ENCODE measurements at regions not wholly inside any gene's neighbourhood (a gene's known extent, or its start where the extent isn't known, plus 50 kb on each side); places are given as distances from the start of the nearest gene placed in this dataset.
A peak's percentile ranks its signal among the peaks of the same experiment; 100 is the strongest.

GRCh38 chr2:217494557-217494956 is 508.2 kb downstream of the TNS1 start:
- Histone ChIP-seq H3K36me3 (ENCODE audit: insufficient read depth, low read length, poor library complexity, severe bottlenecking) (no peaks in the 10 kb centered on the region), H3K4me3 (ENCODE audit: low read depth, low read length, poor library complexity, severe bottlenecking) (no peak overlapping the region), H3K27ac (ENCODE audit: low read depth, low read length, poor library complexity, severe bottlenecking) (no peak overlapping the region), H3K4me1 (ENCODE audit: insufficient read depth, low read length, poor library complexity, severe bottlenecking) (no peaks in the 10 kb centered on the region), H3K27me3 (replicated peaks; ENCODE audit: insufficient read depth, low read depth, low read length, poor library complexity) (no peaks in the 10 kb centered on the region), H3K9me3 (ENCODE audit: low read depth, low read length, poor library complexity, severe bottlenecking) (no peaks in the 10 kb centered on the region)
- TF ChIP-seq, protein P1, sequence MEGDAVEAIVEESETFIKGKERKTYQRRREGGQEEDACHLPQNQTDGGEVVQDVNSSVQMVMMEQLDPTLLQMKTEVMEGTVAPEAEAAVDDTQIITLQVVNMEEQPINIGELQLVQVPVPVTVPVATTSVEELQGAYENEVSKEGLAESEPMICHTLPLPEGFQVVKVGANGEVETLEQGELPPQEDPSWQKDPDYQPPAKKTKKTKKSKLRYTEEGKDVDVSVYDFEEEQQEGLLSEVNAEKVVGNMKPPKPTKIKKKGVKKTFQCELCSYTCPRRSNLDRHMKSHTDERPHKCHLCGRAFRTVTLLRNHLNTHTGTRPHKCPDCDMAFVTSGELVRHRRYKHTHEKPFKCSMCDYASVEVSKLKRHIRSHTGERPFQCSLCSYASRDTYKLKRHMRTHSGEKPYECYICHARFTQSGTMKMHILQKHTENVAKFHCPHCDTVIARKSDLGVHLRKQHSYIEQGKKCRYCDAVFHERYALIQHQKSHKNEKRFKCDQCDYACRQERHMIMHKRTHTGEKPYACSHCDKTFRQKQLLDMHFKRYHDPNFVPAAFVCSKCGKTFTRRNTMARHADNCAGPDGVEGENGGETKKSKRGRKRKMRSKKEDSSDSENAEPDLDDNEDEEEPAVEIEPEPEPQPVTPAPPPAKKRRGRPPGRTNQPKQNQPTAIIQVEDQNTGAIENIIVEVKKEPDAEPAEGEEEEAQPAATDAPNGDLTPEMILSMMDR (conservative IDR thresholded peaks at IDR 0.05; ENCODE audit: low read depth, low read length) = no peak
- TF ChIP-seq EZH2 (IDR thresholded peaks at IDR 0.05; ENCODE audit: borderline replicate concordance, low read depth, low read length, poor library complexity, severe bottlenecking) = no peak
- ChIA-PET POLR2A (ENCODE audit: low non-redundant PET) (no interaction called here), CTCF (no interaction called here)
- DNase-seq (ENCODE audit: low spot score) = no peak
- intact Hi-C loops (cut with micrococcal nuclease; ENCODE audit: unreplicated experiment) = no loop called here
- BruUV-seq (replicated peaks) = no TSS peak

DNA sequence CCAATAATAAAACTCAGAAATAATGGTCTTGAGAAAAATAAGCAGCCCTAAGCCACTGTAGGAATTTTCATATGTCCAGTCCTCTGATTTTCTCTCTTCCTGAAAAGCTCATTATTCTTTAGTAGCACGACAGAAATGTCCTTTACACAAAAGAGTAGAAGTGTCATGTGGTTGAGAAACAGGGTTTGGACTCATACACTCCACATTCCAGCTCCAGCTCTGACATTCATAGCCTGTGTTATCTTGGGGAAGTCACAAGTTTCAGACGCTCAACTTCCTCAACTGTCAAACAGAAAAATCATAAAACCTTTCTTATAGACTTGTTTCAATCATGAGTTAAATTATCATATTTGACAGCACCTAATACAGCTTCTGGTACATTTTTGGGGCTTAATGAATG is 511.5 kb downstream of the TNS1 start:
- POLR2A ChIA-PET (ENCODE audit: low non-redundant PET) = interaction anchor here (0.7 kb wide), 1 partner anchor 157 kb away, joined by 3 read pairs; no protein-coding TSS in a partner anchor

DNA sequence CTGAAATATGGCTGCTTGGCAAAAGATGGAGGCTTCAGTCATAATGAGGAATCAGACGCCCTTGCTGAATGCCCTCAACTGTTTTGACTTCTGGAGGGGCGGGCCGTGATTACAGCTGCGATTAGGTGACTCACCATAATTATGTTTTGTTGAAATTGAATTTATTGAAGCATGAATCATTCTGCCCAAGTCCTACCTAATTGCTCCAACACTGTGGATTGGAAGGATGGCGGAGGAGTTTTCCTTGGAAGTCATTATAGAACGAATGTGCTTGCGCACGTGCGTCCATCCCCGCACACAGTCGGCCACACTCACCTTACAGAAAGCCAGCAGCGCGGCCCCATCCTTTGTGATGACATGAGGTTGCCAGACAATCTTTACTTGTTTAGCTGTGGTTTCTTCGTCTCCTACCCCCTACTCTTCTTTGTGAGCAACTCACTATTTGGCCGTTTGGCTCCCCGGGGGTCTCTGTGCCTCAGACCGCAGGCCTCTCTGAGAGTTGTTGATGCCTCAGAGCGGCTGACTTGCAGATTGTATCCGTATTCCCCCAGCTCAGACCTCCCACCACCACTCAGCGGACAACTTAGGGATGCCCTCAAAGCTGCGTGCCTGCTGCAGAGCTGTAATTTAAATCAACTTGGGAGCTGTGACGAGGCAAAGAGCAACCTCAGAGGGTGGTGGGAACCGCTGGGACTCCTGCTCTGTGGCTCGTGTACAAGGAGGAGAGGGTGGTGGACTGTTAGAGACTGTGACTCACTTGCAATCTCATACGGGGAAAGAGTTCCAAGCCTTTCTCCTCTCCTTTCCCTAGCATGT is 513.4 kb downstream of the TNS1 start:
- peak; percentile 88 for DNase-seq (ENCODE audit: low spot score)
- intact Hi-C loops (cut with micrococcal nuclease; ENCODE audit: unreplicated experiment) = no loop called here
- ChIA-PET POLR2A (ENCODE audit: low non-redundant PET) (no interaction called here), CTCF (interaction anchor here (0.5 kb wide), 1 partner anchor 807 kb away, joined by 3 read pairs; no protein-coding TSS in a partner anchor)
- TF ChIP-seq, protein P1 (conservative IDR thresholded peaks at IDR 0.05; ENCODE audit: low read depth, low read length) = no peak
- no peak for TF ChIP-seq EZH2 (IDR thresholded peaks at IDR 0.05; ENCODE audit: borderline replicate concordance, low read depth, low read length, poor library complexity, severe bottlenecking)
- Histone ChIP-seq H3K4me1 (ENCODE audit: insufficient read depth, low read length, poor library complexity, severe bottlenecking) (peaks cover 3% of the 10 kb centered on the region), H3K27me3 (replicated peaks; ENCODE audit: insufficient read depth, low read depth, low read length, poor library complexity) (no peaks in the 10 kb centered on the region), H3K9me3 (ENCODE audit: low read depth, low read length, poor library complexity, severe bottlenecking) (no peaks in the 10 kb centered on the region), H3K4me3 (ENCODE audit: low read depth, low read length, poor library complexity, severe bottlenecking) (no peak overlapping the region), H3K36me3 (ENCODE audit: insufficient read depth, low read length, poor library complexity, severe bottlenecking) (no peaks in the 10 kb centered on the region), H3K27ac (ENCODE audit: low read depth, low read length, poor library complexity, severe bottlenecking) (peak overlapping the region; percentile 19)
- BruUV-seq (replicated peaks) = TSS peak; percentile 51

More for the DNA sequence above, 511.5 kb downstream of the TNS1 start:
- TF ChIP-seq, protein P1 (conservative IDR thresholded peaks at IDR 0.05; ENCODE audit: low read depth, low read length) = no peak
- TF ChIP-seq EZH2 (IDR thresholded peaks at IDR 0.05; ENCODE audit: borderline replicate concordance, low read depth, low read length, poor library complexity, severe bottlenecking) = no peak
- H3K27me3 ChIP-seq (replicated peaks; ENCODE audit: insufficient read depth, low read depth, low read length, poor library complexity) = no peaks in the 10 kb centered on the region
- H3K9me3 ChIP-seq (ENCODE audit: low read depth, low read length, poor library complexity, severe bottlenecking) = no peaks in the 10 kb centered on the region
- CTCF ChIA-PET = no interaction called here
- no TSS peak for BruUV-seq (replicated peaks)
- no peak for DNase-seq (ENCODE audit: low spot score)
- intact Hi-C loops (cut with micrococcal nuclease; ENCODE audit: unreplicated experiment) = no loop called here
- no peak overlapping the region for H3K27ac ChIP-seq (ENCODE audit: low read depth, low read length, poor library complexity, severe bottlenecking)
- H3K36me3 ChIP-seq (ENCODE audit: insufficient read depth, low read length, poor library complexity, severe bottlenecking) = no peaks in the 10 kb centered on the region
- H3K4me1 ChIP-seq (ENCODE audit: insufficient read depth, low read length, poor library complexity, severe bottlenecking) = peaks cover 3% of the 10 kb centered on the region
- no peak overlapping the region for H3K4me3 ChIP-seq (ENCODE audit: low read depth, low read length, poor library complexity, severe bottlenecking)
